Osteoblast (primary cell): ENCODE measurements at regions not wholly inside any gene's neighbourhood (a gene's known extent, or its start where the extent isn't known, plus 50 kb on each side); places are given as distances from the start of the nearest gene placed in this dataset.
"Not testable (repeated sequence)": the region's sequence is repeated elsewhere in the genome, so short reads cannot be mapped to it uniquely, and the experiment has no call there.

Experiments used
- DNase-seq: peaks from one replicate; pipeline ENCODE4 v3.0.0; 2011; ENCODE audit warnings: low spot score, mixed read lengths; ENCODE audit not compliant: insufficient read length; ENCODE audit errors: missing footprints
- H2AFZ ChIP-seq: 2 replicates; pipeline ENCODE4 v1.6.0; 2011; ENCODE audit warnings: mild to moderate bottlenecking, low read length
- H3K27ac ChIP-seq: 2 replicates; pipeline ENCODE4 v1.5.1; 2011; ENCODE audit warnings: mild to moderate bottlenecking, low read depth, low read length, moderate library complexity
- H3K27me3 ChIP-seq: 2 replicates; pipeline ENCODE4 v1.6.0; 2012; ENCODE audit warnings: mild to moderate bottlenecking, control low read depth, inconsistent platforms, low read length, moderate library complexity; ENCODE audit not compliant: insufficient read depth
- H3K36me3 ChIP-seq: 2 replicates; pipeline ENCODE4 v1.5.1; 2011; ENCODE audit warnings: mild to moderate bottlenecking, low read length, control low read depth, moderate library complexity; ENCODE audit not compliant: insufficient read depth
- H3K4me1 ChIP-seq: 2 replicates; pipeline ENCODE4 v1.5.1; 2011; ENCODE audit warnings: mild to moderate bottlenecking, low read length, control low read depth, moderate library complexity; ENCODE audit not compliant: insufficient read depth
- H3K4me2 ChIP-seq: 2 replicates; pipeline ENCODE4 v1.6.0; 2011; ENCODE audit warnings: mild to moderate bottlenecking, low read length; ENCODE audit not compliant: insufficient read depth
- H3K4me3 ChIP-seq: fragments of 200-600 bp; sonication (generic); 3 replicates; pipeline ENCODE4 v1.5.1; 2012; ENCODE audit warnings: mild to moderate bottlenecking, low read length, inconsistent platforms; ENCODE audit not compliant: insufficient read depth
- H3K79me2 ChIP-seq: 2 replicates; pipeline ENCODE4 v1.6.0; 2012; ENCODE audit warnings: mild to moderate bottlenecking, low read length, control low read depth, inconsistent platforms; ENCODE audit not compliant: insufficient read depth
- H3K9me3 ChIP-seq: 2 replicates; pipeline ENCODE4 v1.5.1; 2011; ENCODE audit warnings: low read depth, low read length, control low read depth
- H4K20me1 ChIP-seq: 2 replicates; pipeline ENCODE4 v1.6.0; 2012; ENCODE audit warnings: mild to moderate bottlenecking, low read length, control low read depth; ENCODE audit not compliant: insufficient read depth
- TF ChIP-seq, protein P1 (sequence below): IDR thresholded peaks from 2 replicates; pipeline ENCODE4 v1.5.1; 2011; ENCODE audit warnings: mild to moderate bottlenecking, low read depth, low read length, moderate library complexity; ENCODE audit errors: extremely low read depth

DNA sequence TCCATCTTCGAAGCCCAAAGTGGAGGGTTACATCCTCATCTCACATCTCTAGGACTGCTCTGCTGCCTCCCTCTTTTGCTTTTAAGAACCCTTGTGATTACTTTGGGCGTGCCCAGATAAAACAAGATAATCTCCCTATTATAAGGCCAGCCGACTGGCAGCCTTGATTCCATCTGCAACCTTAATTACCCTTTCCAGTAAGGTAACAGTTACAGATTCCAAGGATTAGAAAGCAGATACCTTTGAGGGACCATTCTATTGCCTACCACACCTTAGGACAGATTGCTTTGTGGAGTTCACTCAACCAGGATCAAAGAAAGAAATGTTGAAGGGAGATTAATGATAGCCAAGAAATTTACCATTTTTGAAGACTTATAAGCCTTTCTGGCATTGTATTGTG is 250.8 kb upstream of the ACVR2A start:
- TF ChIP-seq, protein P1, sequence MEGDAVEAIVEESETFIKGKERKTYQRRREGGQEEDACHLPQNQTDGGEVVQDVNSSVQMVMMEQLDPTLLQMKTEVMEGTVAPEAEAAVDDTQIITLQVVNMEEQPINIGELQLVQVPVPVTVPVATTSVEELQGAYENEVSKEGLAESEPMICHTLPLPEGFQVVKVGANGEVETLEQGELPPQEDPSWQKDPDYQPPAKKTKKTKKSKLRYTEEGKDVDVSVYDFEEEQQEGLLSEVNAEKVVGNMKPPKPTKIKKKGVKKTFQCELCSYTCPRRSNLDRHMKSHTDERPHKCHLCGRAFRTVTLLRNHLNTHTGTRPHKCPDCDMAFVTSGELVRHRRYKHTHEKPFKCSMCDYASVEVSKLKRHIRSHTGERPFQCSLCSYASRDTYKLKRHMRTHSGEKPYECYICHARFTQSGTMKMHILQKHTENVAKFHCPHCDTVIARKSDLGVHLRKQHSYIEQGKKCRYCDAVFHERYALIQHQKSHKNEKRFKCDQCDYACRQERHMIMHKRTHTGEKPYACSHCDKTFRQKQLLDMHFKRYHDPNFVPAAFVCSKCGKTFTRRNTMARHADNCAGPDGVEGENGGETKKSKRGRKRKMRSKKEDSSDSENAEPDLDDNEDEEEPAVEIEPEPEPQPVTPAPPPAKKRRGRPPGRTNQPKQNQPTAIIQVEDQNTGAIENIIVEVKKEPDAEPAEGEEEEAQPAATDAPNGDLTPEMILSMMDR: no peak

DNA sequence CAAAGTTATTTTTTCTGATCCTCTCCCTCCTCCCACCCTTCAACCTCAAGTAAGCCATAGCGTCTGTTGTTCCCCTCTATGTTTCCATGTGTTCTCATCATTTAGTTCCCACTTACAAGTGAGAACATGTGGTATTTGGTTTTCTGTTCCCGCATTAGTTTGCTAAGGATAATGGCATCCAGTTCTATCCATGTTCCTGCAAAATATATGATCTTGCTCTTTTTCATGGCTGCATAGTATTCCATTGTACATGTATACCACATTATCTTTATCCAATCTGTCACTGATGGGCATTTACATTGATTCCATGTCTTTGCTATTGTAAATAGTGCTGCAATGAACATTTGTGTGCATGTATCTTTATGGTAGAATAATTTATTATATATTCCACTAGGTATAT is 252.0 kb upstream of the ACVR2A start:
- not testable (repeated sequence) for H3K4me3 ChIP-seq, H3K79me2 ChIP-seq, H3K4me2 ChIP-seq, H3K27ac ChIP-seq, H3K27me3 ChIP-seq, DNase-seq, H3K9me3 ChIP-seq, H4K20me1 ChIP-seq, H3K4me1 ChIP-seq, H3K36me3 ChIP-seq, H2AFZ ChIP-seq

More for the DNA sequence above, 250.8 kb upstream of the ACVR2A start:
- Histone ChIP-seq H3K27me3 (no peaks in the 10 kb centered on the region), H3K9me3 (no peaks in the 10 kb centered on the region), H3K4me3 (no peak overlapping the region), H4K20me1 (no peaks in the 10 kb centered on the region), H3K27ac (no peak overlapping the region), H3K36me3 (no peaks in the 10 kb centered on the region), H2AFZ (no peak overlapping the region), H3K4me2 (no peak overlapping the region), H3K79me2 (no peaks in the 10 kb centered on the region), H3K4me1 (no peaks in the 10 kb centered on the region)
- DNase-seq: no peak

DNA sequence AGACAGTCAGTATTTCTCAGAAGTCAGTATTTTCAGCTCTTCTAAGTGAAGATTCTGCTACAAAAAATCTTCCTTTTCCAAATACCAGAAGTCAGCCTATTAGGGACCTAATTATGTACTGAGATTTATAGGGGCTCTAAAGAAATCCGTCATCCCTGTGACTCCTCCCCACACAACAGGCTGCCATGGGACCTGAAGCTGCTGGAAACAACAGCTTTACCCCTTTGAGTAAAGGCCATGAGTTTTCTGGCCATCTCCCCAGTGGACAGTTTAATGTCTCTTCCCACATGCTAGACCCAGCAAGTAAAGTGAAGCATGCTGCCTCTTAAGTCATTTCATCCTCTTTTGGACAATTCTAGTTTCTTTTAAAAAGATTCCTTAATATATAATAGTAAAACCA is 255.7 kb upstream of the ACVR2A start:
- H3K9me3 ChIP-seq: no peaks in the 10 kb centered on the region
- H3K79me2 ChIP-seq: no peaks in the 10 kb centered on the region
- no peaks in the 10 kb centered on the region for H3K4me1 ChIP-seq
- H3K4me2 ChIP-seq: no peak overlapping the region
- no peak overlapping the region for H3K27ac ChIP-seq
- no peaks in the 10 kb centered on the region for H4K20me1 ChIP-seq
- no peak for DNase-seq
- H3K27me3 ChIP-seq: no peaks in the 10 kb centered on the region
- TF ChIP-seq, protein P1: no peak
- H3K4me3 ChIP-seq: no peak overlapping the region
- H2AFZ ChIP-seq: no peak overlapping the region
- H3K36me3 ChIP-seq: no peaks in the 10 kb centered on the region

DNA sequence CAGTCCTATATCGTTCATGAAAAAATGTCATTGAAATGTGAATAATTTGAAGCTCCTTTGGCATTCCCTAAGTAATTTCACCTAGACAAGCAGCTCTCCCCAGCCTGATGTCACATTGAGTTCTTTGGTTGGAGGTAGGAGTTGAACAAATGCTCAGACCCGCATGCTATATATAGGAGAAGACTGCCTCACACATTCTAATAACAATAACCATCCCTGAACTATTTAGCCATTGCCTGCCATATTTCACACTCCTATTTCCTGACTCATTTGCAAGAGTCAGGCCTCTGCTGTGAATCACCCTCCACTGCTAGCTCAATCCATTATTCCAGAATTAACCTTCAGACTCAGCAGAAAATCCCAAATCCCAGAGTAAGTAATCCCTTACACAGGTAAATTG is 256.6 kb upstream of the ACVR2A start:
- Histone ChIP-seq H3K9me3 (no peaks in the 10 kb centered on the region), H3K36me3 (no peaks in the 10 kb centered on the region), H3K27me3 (no peaks in the 10 kb centered on the region), H2AFZ (no peak overlapping the region), H3K4me3 (no peak overlapping the region), H3K4me2 (no peak overlapping the region), H3K79me2 (no peaks in the 10 kb centered on the region), H3K4me1 (no peaks in the 10 kb centered on the region), H4K20me1 (no peaks in the 10 kb centered on the region), H3K27ac (no peak overlapping the region)
- TF ChIP-seq, protein P1: no peak
- no peak for DNase-seq
